ENCODE measurements at regions not wholly inside any gene's neighbourhood (a gene's known extent, or its start where the extent isn't known, plus 50 kb on each side); places are given as distances from the start of the nearest gene placed in this dataset.

DNA sequence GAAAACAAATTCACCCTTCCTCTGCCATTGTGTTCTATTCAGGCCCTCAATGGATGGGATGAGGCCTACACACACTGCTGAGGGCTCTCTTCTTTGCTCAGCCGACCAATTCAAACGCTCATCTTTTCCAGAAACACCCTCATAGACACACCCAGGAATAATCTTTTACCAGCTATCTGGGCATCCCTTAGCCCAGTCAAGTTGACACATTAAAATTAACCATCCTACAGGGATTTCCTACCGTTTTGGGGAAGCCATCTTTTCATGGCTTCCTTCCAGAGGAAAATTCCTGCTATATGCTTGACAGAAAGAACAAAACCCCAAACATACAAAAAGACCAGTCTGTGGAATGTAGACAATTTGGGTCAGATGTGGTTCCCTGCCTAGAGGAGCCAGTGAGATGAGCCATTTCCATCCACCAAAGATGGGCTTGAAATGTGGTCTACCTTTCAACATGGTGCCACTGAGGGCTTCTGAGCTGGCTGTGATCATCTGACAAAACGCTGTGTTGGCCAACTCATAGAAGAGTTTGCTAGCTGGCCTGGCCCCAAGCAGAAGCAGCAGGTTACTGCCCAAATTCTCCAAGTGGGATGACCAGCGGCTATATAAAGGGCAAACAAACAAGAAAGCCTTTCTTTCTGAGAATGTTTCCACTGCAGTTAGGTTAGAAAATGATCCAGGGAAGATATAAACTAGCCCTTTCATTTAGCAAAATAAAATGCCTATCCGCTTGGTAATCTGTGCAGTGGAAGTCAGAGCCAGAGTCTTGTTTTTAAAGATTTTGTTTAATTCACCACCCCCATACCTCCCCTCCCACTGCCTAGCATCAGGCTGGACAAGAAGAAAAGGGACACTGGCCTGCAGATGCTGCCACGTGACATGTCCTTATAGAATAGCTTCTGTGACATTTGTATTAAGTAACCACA, 69.1 kb upstream of the MRPS6 start:
- intact Hi-C loops (cut with micrococcal nuclease; ENCODE audit: unreplicated experiment), result no loop called here
- CTCF ChIA-PET, result no interaction called here
- POLR2A ChIA-PET, result no interaction called here
- TF ChIP-seq SP1 (IDR thresholded peaks at IDR 0.05; ENCODE audit: low read depth, low read length), result no peak
- no peak for TF ChIP-seq BACH1 (IDR thresholded peaks at IDR 0.05; ENCODE audit: borderline replicate concordance)
- no peak for TF ChIP-seq EGR1 (IDR thresholded peaks at IDR 0.05; ENCODE audit: borderline replicate concordance in 1 of 2, low read depth in 2 of 2, low read length in 2 of 2)
- TF ChIP-seq TBL1XR1 (IDR thresholded peaks at IDR 0.05; ENCODE audit: low read depth, low read length), result no peak
- no peak for TF ChIP-seq HDAC6 (IDR thresholded peaks at IDR 0.05; ENCODE audit: unreplicated experiment)
- TF ChIP-seq SPI1 (IDR thresholded peaks at IDR 0.05; ENCODE audit: borderline replicate concordance, insufficient read depth, low read depth, low read length), result no peak
- Histone ChIP-seq H3K4me1 (ENCODE audit: control insufficient read depth, insufficient read depth, low read length) (no peaks in the 10 kb centered on the region), H3K4me3 (no peak overlapping the region), H3K79me2 (ENCODE audit: control insufficient read depth, insufficient read depth, low read length) (no peaks in the 10 kb centered on the region), H3K9ac (ENCODE audit: control insufficient read depth, insufficient read depth, low read length) (no peak overlapping the region), H3K36me3 (ENCODE audit: control insufficient read depth in 2 of 2, insufficient read depth in 2 of 2, low read length in 1 of 2) (no peaks in the 10 kb centered on the region), H3K9me3 (replicated peaks; ENCODE audit: control insufficient read depth, insufficient read depth, low read length) (peaks cover 1% of the 10 kb centered on the region; the same call in 2 of the 3 replicates), H3K27me3 (replicated peaks in 1 of 2; ENCODE audit: control insufficient read depth in 2 of 2, insufficient read depth in 2 of 2, low read length in 1 of 2) (no peaks in the 10 kb centered on the region), H2AFZ (ENCODE audit: control insufficient read depth, low read depth, low read length) (no peak overlapping the region), H3K27ac (ENCODE audit: control insufficient read depth, insufficient read depth) (no peak overlapping the region), H4K20me1 (ENCODE audit: control insufficient read depth, insufficient read depth) (no peaks in the 10 kb centered on the region), H3K4me2 (ENCODE audit: control insufficient read depth, insufficient read depth) (no peak overlapping the region)
- FAIRE-seq, result no peak
- SMC1A ChIA-PET (ENCODE audit: uncharacterized antibody, unreplicated experiment), result interaction anchor here (1.6 kb wide), 1 partner anchor 17 kb away, joined by 3 read pairs; no protein-coding TSS in a partner anchor
- DNase-seq (ENCODE audit: low read depth, low spot score), result no peak
- no TSS peak for BruUV-seq (replicated peaks)
- RAD21 ChIA-PET (ENCODE audit: unreplicated experiment), result no interaction called here
- in situ Hi-C loops (cut with MboI), result loop anchor here (25.0 kb wide), 1 partner anchor 858 kb away; no protein-coding TSS in a partner anchor
- ATAC-seq, result no peak
- WGBS (ENCODE audit: insufficient coverage, insufficient replicate concordance, low lambda C conversion rate, missing lambda C conversion rate), result 87% methylated on average over 7 of the region's 7 CpGs

DNA sequence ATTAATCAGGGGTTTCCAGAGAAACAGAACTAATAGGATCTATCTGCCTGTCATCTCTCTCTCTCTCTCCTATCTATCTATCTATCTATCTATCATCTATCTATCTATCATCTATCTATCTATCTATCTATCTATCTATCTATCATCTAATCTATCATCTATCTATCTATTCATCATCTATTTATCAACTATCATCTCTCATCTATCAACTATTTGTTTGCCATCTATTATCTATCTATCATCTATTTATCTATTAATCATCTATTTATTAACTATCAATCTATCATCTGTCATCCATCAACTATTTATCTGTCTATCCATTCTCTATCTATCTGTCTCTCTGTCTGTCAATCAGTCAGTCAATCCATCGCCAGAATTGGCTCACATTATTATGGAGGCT, 70.0 kb upstream of the MRPS6 start:
- H3K36me3 ChIP-seq (ENCODE audit: control insufficient read depth in 2 of 2, insufficient read depth in 2 of 2, low read length in 1 of 2), result no peaks in the 10 kb centered on the region
- ChIA-PET SMC1A (ENCODE audit: uncharacterized antibody, unreplicated experiment) (no interaction called here), RAD21 (ENCODE audit: unreplicated experiment) (no interaction called here), CTCF (no interaction called here), POLR2A (no interaction called here)
- H3K4me2 ChIP-seq (ENCODE audit: control insufficient read depth, insufficient read depth), result no peak overlapping the region
- FAIRE-seq (no peak), ATAC-seq (no peak), DNase-seq (ENCODE audit: low read depth, low spot score) (no peak)
- H3K4me3 ChIP-seq, result no peak overlapping the region
- no peaks in the 10 kb centered on the region for H3K27me3 ChIP-seq (replicated peaks in 1 of 2; ENCODE audit: control insufficient read depth in 2 of 2, insufficient read depth in 2 of 2, low read length in 1 of 2)
- no TSS peak for BruUV-seq (replicated peaks)
- intact Hi-C loops (cut with micrococcal nuclease; ENCODE audit: unreplicated experiment), result no loop called here
- H3K79me2 ChIP-seq (ENCODE audit: control insufficient read depth, insufficient read depth, low read length), result no peaks in the 10 kb centered on the region
- H3K27ac ChIP-seq (ENCODE audit: control insufficient read depth, insufficient read depth), result no peak overlapping the region
- H3K9ac ChIP-seq (ENCODE audit: control insufficient read depth, insufficient read depth, low read length), result no peak overlapping the region
- in situ Hi-C loops (cut with MboI), result loop anchor here (25.0 kb wide), 1 partner anchor 859 kb away; no protein-coding TSS in a partner anchor
- no peak overlapping the region for H2AFZ ChIP-seq (ENCODE audit: control insufficient read depth, low read depth, low read length)
- no peaks in the 10 kb centered on the region for H3K4me1 ChIP-seq (ENCODE audit: control insufficient read depth, insufficient read depth, low read length)
- 91% methylated on average over 1 of the region's 1 CpG for whole genome bisulfite sequencing (ENCODE audit: insufficient coverage, insufficient replicate concordance, low lambda C conversion rate, missing lambda C conversion rate)
- H4K20me1 ChIP-seq (ENCODE audit: control insufficient read depth, insufficient read depth), result no peaks in the 10 kb centered on the region
- peaks cover 1% of the 10 kb centered on the region; the same call in 2 of the 3 replicates for H3K9me3 ChIP-seq (replicated peaks; ENCODE audit: control insufficient read depth, insufficient read depth, low read length)
- no peak for TF ChIP-seq POLR2A (IDR thresholded peaks at IDR 0.05; ENCODE audit: low read depth, low read length)
- TF ChIP-seq PAX8 (IDR thresholded peaks at IDR 0.05), result no peak
- TF ChIP-seq NFYB (IDR thresholded peaks at IDR 0.05; ENCODE audit: insufficient read depth, low read depth, low read length), result no peak
- TF ChIP-seq, protein P1, sequence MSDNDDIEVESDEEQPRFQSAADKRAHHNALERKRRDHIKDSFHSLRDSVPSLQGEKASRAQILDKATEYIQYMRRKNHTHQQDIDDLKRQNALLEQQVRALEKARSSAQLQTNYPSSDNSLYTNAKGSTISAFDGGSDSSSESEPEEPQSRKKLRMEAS (IDR thresholded peaks at IDR 0.05; ENCODE audit: low read depth, low read length), result no peak
- TF ChIP-seq JUND (IDR thresholded peaks at IDR 0.05; ENCODE audit: low read depth, low read length), result no peak
- TF ChIP-seq, protein P2, sequence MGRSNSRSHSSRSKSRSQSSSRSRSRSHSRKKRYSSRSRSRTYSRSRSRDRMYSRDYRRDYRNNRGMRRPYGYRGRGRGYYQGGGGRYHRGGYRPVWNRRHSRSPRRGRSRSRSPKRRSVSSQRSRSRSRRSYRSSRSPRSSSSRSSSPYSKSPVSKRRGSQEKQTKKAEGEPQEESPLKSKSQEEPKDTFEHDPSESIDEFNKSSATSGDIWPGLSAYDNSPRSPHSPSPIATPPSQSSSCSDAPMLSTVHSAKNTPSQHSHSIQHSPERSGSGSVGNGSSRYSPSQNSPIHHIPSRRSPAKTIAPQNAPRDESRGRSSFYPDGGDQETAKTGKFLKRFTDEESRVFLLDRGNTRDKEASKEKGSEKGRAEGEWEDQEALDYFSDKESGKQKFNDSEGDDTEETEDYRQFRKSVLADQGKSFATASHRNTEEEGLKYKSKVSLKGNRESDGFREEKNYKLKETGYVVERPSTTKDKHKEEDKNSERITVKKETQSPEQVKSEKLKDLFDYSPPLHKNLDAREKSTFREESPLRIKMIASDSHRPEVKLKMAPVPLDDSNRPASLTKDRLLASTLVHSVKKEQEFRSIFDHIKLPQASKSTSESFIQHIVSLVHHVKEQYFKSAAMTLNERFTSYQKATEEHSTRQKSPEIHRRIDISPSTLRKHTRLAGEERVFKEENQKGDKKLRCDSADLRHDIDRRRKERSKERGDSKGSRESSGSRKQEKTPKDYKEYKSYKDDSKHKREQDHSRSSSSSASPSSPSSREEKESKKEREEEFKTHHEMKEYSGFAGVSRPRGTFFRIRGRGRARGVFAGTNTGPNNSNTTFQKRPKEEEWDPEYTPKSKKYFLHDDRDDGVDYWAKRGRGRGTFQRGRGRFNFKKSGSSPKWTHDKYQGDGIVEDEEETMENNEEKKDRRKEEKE (IDR thresholded peaks at IDR 0.05), result no peak
- TF ChIP-seq, protein P3, sequence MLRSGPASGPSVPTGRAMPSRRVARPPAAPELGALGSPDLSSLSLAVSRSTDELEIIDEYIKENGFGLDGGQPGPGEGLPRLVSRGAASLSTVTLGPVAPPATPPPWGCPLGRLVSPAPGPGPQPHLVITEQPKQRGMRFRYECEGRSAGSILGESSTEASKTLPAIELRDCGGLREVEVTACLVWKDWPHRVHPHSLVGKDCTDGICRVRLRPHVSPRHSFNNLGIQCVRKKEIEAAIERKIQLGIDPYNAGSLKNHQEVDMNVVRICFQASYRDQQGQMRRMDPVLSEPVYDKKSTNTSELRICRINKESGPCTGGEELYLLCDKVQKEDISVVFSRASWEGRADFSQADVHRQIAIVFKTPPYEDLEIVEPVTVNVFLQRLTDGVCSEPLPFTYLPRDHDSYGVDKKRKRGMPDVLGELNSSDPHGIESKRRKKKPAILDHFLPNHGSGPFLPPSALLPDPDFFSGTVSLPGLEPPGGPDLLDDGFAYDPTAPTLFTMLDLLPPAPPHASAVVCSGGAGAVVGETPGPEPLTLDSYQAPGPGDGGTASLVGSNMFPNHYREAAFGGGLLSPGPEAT (IDR thresholded peaks at IDR 0.05; ENCODE audit: low read depth), result no peak

Data from GM12878 (cell line).